ENCODE measurements at regions not wholly inside any gene's neighbourhood (a gene's known extent, or its start where the extent isn't known, plus 50 kb on each side); places are given as distances from the start of the nearest gene placed in this dataset.

DNA sequence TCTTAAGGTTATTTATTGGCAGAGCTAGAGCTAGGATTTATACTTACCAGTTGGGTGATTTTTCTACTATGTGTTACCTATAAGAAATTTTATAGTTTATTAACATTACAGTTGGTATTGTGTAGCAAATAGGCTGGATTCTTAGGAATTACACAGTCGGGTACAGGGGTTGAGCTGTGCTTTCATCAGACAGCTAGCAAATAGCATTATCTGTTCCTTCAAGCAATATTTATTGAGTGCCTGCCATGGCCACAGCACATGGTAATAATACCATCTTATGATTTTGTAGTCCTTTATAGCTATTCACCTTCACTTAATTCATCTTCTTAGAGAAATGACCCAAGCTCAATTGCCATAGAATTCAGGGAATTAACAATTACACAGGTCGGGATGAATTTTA, 109.4 kb upstream of the PACRGL start:
- DNase-seq, result no peak
- Mint-ChIP-seq H3K27me3 (no peaks in the 10 kb centered on the region), H3K27ac (no peak overlapping the region), H3K4me3 (no peak overlapping the region), H3K9me3 (no peaks in the 10 kb centered on the region), H3K36me3 (no peaks in the 10 kb centered on the region), H3K4me1 (no peaks in the 10 kb centered on the region)

- Mint-ChIP-seq H3K27ac (no peak overlapping the region), H3K36me3 (no peaks in the 10 kb centered on the region), H3K4me3 (no peak overlapping the region), H3K4me1 (no peaks in the 10 kb centered on the region), H3K9me3 (no peaks in the 10 kb centered on the region), H3K27me3 (no peaks in the 10 kb centered on the region)
- DNase-seq, result no peak
Observed at GRCh38 chr4:20591571-20591970, 108.7 kb upstream of the PACRGL start.

DNA sequence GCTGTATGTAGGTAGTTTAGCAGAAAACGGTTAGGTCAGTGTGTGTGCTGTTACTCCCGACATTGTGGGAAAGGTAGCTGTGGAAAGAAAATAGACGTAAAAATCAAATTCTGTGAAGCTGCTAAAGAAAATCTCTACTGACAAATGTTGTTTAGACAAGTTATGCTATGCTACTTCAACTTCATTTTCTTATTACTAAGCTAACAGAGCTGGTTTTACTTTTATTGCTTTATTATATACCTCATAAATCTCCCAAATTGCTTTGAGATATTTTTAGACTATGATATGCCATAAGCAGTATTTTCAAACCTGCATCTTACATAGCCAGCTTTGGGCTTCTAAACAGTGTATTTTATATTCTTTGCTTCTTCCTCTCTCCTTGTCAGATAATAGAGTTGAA, 108.2 kb upstream of the PACRGL start:
- Mint-ChIP-seq H3K36me3 (no peaks in the 10 kb centered on the region), H3K4me3 (no peak overlapping the region), H3K9me3 (no peaks in the 10 kb centered on the region), H3K4me1 (no peaks in the 10 kb centered on the region), H3K27me3 (no peaks in the 10 kb centered on the region), H3K27ac (no peak overlapping the region)
- no peak for DNase-seq

DNA sequence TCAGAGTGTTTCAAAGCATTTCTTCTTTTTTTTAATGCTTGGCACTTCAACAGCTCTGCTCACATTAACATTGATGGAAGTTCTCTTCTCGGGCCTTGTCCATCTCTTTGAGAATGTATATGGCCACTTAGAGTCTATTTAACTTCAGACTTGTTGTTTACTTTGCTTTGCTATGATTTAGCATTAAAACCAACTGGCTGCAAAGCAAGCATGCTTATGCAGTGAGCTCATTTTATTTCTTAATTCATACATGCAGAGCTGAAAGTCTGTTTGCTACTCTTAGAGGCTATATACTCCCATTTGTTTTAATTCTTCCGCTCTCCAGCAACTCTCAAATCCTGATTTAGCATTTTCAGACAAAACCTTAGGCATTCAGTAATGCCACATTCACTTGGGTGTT, 107.6 kb upstream of the PACRGL start:
- no peak for DNase-seq
- H3K9me3 Mint-ChIP-seq, result no peaks in the 10 kb centered on the region
- H3K36me3 Mint-ChIP-seq, result no peaks in the 10 kb centered on the region
- H3K4me1 Mint-ChIP-seq, result no peaks in the 10 kb centered on the region
- no peak overlapping the region for H3K4me3 Mint-ChIP-seq
- no peak overlapping the region for H3K27ac Mint-ChIP-seq
- no peaks in the 10 kb centered on the region for H3K27me3 Mint-ChIP-seq

DNA sequence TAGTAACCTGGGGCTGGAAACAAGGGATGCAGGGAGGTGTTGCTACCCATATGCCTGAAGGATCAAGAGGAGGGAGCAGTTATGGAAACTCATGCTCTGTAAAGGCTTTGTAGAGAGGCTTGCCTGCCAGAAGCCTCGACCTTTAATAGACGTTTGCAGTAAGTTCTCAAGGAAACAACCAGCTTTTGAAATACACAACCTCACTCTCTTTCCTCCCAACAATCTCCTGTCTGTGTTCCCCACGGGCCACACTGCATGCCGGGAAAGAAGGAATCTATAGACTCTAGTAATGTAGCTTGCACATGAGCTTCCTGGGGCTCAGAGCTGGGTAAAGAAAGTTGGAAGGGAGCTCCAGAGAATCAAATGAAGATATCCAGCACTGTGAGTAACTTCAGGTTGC, 101.6 kb upstream of the PACRGL start:
- H3K9me3 Mint-ChIP-seq, result no peaks in the 10 kb centered on the region
- no peak for DNase-seq
- no peak overlapping the region for H3K4me3 Mint-ChIP-seq
- no peaks in the 10 kb centered on the region for H3K27me3 Mint-ChIP-seq
- no peak overlapping the region for H3K27ac Mint-ChIP-seq
- H3K36me3 Mint-ChIP-seq, result no peaks in the 10 kb centered on the region
- no peaks in the 10 kb centered on the region for H3K4me1 Mint-ChIP-seq

DNA sequence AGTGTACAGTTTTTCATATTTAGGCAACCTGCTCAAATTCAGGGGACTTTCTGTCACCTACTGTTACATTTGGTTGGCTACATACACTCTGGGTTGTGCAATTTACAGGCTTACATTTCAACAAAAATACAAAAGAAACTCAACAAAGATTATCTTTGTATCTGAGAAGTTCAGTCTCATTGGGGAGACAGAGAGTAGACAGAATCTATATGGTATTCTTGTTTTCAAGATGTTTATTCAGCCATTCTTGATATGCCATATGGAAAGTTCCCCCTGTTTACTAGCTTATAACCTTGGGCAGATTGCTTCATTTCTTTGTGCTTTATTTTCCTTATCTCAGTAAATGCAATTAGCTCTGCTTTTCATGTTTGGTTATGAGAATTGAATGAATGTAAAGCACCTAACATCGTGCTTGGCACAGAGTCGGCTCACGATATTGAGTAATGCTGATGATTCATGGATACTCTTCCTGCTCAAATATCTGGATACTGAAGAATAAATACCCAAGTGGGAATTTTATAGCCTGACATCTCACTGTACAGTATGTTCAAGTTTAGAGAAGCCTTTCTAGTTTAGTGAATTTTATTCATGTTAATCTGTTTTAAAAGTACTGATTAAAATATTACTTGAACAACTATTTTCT, 96.5 kb upstream of the PACRGL start:
- Mint-ChIP-seq H3K4me1 (no peaks in the 10 kb centered on the region), H3K27ac (no peak overlapping the region), H3K27me3 (no peaks in the 10 kb centered on the region), H3K36me3 (no peaks in the 10 kb centered on the region), H3K4me3 (no peak overlapping the region), H3K9me3 (no peaks in the 10 kb centered on the region)
- DNase-seq, result no peak

- no peak for DNase-seq
- H3K27ac Mint-ChIP-seq, result no peak overlapping the region
- no peaks in the 10 kb centered on the region for H3K9me3 Mint-ChIP-seq
- H3K36me3 Mint-ChIP-seq, result no peaks in the 10 kb centered on the region
- peaks cover 3% of the 10 kb centered on the region for H3K27me3 Mint-ChIP-seq
- no peaks in the 10 kb centered on the region for H3K4me1 Mint-ChIP-seq
- H3K4me3 Mint-ChIP-seq, result no peak overlapping the region
Observed at GRCh38 chr4:20612313-20612712, 87.9 kb upstream of the PACRGL start.

GRCh38 chr4:20614816-20615215, 85.4 kb upstream of the PACRGL start:
- H3K27ac Mint-ChIP-seq, result no peak overlapping the region
- H3K36me3 Mint-ChIP-seq, result no peaks in the 10 kb centered on the region
- H3K4me3 Mint-ChIP-seq, result no peak overlapping the region
- no peaks in the 10 kb centered on the region for H3K9me3 Mint-ChIP-seq
- peaks cover 3% of the 10 kb centered on the region for H3K27me3 Mint-ChIP-seq
- no peaks in the 10 kb centered on the region for H3K4me1 Mint-ChIP-seq
- no peak for DNase-seq

GRCh38 chr4:20615486-20616260, 84.6 kb upstream of the PACRGL start:
- H3K36me3 Mint-ChIP-seq, result no peaks in the 10 kb centered on the region
- no peak overlapping the region for H3K4me3 Mint-ChIP-seq
- H3K27ac Mint-ChIP-seq, result no peak overlapping the region
- no peaks in the 10 kb centered on the region for H3K4me1 Mint-ChIP-seq
- DNase-seq, result no peak
- H3K9me3 Mint-ChIP-seq, result no peaks in the 10 kb centered on the region
- H3K27me3 Mint-ChIP-seq, result peaks cover 7% of the 10 kb centered on the region

GRCh38 chr4:20616313-20616712, 83.9 kb upstream of the PACRGL start:
- DNase-seq, result no peak
- Mint-ChIP-seq H3K27me3 (peaks cover 7% of the 10 kb centered on the region), H3K4me3 (no peak overlapping the region)

GRCh38 chr4:20616848-20617247, 83.4 kb upstream of the PACRGL start:
- Mint-ChIP-seq H3K4me1 (no peaks in the 10 kb centered on the region), H3K36me3 (no peaks in the 10 kb centered on the region), H3K27ac (no peak overlapping the region)

More at GRCh38 chr4:20616313-20616712, 83.9 kb upstream of the PACRGL start:
- Mint-ChIP-seq H3K4me1 (no peaks in the 10 kb centered on the region), H3K36me3 (no peaks in the 10 kb centered on the region), H3K27ac (no peak overlapping the region), H3K9me3 (no peaks in the 10 kb centered on the region)

DNA sequence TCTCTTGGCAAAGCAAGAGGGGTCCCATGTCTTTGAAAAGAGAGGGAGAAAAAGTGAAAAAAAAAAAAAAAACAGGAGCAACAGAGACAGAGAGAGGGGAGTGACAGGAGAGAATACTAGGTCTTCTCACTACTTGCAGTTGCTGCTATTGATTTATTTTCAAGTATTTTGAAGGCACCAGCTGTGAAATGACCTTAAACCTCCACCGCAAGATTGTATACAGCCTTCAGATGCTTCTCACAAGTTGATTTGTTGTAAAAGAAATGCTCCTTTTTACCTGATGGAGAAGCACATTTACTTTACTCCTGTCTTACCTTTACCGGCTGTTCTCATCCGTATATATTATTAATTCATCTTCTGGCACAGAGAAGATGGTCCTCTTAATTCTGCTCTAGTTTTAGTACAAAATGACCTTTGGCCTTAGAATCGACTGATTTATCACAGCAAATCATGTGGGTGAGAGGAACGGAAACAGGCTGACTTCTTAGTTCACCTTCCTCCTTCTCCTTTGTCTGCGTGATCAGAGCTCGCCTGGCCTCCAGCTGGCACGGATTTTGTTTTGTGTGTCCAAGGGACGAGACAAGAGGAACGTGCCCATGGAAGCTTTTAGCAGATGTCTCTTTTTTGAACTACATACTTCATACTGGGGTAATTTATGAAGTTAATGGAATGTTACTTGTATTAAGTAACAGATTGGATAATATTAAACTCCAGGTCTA, 82.4 kb upstream of the PACRGL start:
- DNase-seq, result no peak
- Mint-ChIP-seq H3K4me3 (no peak overlapping the region), H3K4me1 (no peaks in the 10 kb centered on the region), H3K27me3 (peaks cover 7% of the 10 kb centered on the region), H3K27ac (no peak overlapping the region), H3K9me3 (no peaks in the 10 kb centered on the region), H3K36me3 (no peaks in the 10 kb centered on the region)

More at GRCh38 chr4:20616848-20617247, 83.4 kb upstream of the PACRGL start:
- Mint-ChIP-seq H3K9me3 (no peaks in the 10 kb centered on the region), H3K4me3 (no peak overlapping the region), H3K27me3 (peaks cover 7% of the 10 kb centered on the region)
- DNase-seq, result no peak

DNA sequence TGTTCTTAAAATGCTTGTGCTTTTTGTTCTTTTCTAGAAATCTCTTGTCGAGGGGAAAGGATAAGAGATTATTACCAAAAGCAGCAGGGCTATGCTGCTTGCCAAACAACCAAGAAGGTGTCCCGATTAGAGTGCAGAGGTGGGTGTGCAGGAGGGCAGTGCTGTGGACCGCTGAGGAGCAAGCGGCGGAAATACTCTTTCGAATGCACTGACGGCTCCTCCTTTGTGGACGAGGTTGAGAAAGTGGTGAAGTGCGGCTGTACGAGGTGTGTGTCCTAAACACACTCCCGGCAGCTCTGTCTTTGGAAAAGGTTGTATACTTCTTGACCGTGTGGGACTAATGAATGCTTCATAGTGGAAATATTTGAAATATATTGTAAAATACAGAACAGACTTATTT, 81.5 kb upstream of the PACRGL start:
- Mint-ChIP-seq H3K4me3 (no peak overlapping the region), H3K36me3 (no peaks in the 10 kb centered on the region), H3K4me1 (no peaks in the 10 kb centered on the region), H3K9me3 (no peaks in the 10 kb centered on the region), H3K27ac (no peak overlapping the region), H3K27me3 (peaks cover 9% of the 10 kb centered on the region)
- DNase-seq, result no peak

DNA sequence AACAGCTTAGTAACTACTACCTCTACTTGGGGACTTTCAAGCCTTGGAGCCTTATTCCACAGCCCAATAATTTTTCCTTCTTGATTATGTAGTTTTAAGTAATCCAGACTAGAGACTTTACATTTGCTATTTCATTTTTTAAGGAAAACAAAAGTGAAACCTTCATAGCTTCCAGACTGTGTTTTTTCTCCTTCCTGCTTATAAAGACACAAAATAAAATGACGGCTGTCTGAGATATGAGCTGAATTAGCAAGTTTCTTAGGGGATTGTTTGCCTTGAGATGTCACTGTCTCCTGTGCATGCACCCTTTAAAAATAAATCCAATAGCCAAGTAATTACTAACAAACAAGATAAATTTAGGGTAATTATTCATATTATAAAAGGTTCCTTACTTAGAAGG, 78.8 kb upstream of the PACRGL start:
- no peak overlapping the region for H3K4me3 Mint-ChIP-seq
- H3K4me1 Mint-ChIP-seq, result no peaks in the 10 kb centered on the region
- H3K36me3 Mint-ChIP-seq, result no peaks in the 10 kb centered on the region
- DNase-seq, result no peak
- H3K9me3 Mint-ChIP-seq, result no peaks in the 10 kb centered on the region
- peaks cover 18% of the 10 kb centered on the region for H3K27me3 Mint-ChIP-seq
- H3K27ac Mint-ChIP-seq, result no peak overlapping the region

- H3K36me3 Mint-ChIP-seq, result no peaks in the 10 kb centered on the region
- H3K9me3 Mint-ChIP-seq, result no peaks in the 10 kb centered on the region
- H3K27me3 Mint-ChIP-seq, result peaks cover 14% of the 10 kb centered on the region
- no peak for DNase-seq
- no peak overlapping the region for H3K4me3 Mint-ChIP-seq
- no peaks in the 10 kb centered on the region for H3K4me1 Mint-ChIP-seq
- H3K27ac Mint-ChIP-seq, result no peak overlapping the region
Observed at GRCh38 chr4:20622701-20623100, 77.6 kb upstream of the PACRGL start.

Measured in activated naive CD8-positive, alpha-beta T cell treated with anti-CD3 and anti-CD28 coated beads for 36 hours (primary cell).